ENCODE measurements at regions not wholly inside any gene's neighbourhood (a gene's known extent, or its start where the extent isn't known, plus 50 kb on each side); places are given as distances from the start of the nearest gene placed in this dataset.
"Not testable (repeated sequence)": the region's sequence is repeated elsewhere in the genome, so short reads cannot be mapped to it uniquely, and the experiment has no call there.

DNA sequence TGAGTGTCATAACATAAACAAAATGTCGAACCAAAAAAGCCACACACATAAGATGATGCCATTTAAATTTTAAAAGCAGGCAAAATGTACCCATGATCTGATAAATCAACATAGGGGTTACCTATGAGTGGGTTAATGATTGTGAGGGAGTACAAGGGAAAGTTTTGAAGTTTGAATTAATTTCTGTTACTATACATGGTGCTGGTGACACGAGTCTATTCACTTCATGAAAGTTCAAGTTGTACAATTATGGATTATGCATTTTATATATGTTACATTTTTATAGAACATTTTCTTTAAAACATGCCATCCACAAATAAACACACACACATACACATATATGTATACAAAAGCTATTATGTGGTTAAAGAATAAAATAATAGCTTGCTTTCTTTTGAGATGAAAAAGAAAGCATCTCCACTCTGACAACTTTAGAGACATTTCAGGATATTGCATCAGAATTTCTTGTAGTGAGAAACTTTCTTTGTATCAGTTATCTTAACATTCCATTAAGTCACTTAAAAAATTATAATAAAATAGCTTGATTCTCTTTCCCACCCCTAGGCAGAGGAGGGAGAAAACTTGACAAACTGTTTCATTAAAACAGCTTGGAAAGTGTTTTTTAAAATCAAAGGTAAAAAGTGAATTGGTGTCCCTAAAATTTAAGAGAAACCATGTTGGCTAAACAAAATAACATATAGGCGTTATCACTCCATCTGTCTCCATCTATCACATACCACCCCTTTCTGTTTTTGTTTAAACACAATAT, 891.8 kb upstream of the NDST4 start:
- DNase-seq = no peak

DNA sequence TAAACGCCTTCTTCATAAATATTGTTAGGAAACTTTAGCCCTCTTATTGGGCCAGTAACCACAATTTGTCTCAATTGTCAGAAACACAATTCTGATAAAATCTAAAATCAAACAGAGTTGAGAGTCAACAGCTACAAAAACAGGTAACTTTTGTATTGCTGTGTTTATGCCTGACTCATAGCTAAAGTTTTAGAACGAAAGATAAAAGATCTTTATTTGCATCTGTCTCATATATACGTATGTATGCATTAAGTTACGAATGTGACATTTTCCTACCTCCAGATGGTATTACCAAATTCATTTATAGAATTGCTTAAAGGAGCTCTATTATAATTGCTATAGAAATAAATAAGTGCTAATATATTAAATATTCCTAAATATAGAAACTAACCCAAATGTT, 887.9 kb upstream of the NDST4 start:
- DNase-seq = no peak

DNA sequence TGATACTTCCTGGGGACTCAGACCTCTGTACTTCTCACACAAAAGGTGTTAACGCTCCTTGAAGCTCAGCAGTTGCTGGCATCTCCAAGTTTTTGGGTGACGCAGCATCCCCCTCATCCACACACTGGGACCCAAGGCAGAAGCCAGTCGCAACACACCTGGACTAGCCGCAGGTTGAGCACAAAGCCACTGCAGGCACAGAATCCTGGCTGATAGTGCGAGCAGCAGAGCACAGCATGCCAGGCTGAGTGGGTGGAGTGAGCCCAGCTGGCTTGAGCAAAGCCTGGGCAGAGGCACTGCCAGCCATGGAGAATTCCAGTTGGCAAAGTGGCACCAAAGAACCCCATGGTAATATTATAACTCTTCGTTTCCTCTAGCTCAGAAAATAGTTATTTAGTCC, 873.2 kb upstream of the NDST4 start:
- no peak for DNase-seq

- DNase-seq = not testable (repeated sequence)
Observed at GRCh38 chr4:115975421-115976001, 862.1 kb upstream of the NDST4 start.

DNA sequence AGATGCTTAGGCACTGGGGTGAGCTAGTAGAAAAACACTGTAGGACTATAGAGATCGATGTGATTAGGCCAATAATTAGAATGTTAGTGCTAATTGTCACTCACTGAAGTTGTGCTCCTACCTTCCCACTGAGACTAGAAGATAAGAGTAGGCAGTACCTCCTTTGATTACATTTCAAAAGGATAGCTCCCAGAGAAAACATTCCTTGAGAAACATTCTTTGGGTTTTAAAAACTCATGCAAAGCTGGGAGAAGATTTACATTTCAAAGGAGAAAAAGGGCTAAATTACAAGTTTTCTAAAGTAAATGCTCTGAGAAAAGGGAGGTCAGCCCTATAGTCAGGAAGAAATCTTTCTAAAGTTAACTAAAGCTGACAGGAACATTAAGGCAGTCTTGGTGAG, 860.3 kb upstream of the NDST4 start:
- no peak for DNase-seq

DNA sequence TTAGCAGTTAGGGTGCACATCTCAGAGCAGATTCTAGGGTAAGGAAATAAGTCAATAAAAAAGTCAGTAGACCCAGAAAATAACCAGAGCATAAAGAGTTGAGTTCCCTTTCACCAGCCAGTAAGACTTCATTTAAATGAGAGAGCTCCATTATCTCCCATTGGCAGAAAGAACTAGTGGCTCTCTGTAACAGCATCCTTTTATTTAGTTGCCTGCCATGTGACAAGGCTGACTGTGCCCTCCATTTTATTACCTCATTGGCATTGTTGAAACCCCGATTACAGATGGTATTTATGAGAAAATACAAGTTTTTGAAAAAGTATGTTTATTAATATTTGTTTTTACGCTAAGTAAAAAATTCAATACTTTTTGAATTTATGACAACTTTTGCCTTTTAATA, 859.5 kb upstream of the NDST4 start:
- no peak for DNase-seq

GRCh38 chr4:115970859-115971258, 857.4 kb upstream of the NDST4 start:
- no peak for DNase-seq

DNA sequence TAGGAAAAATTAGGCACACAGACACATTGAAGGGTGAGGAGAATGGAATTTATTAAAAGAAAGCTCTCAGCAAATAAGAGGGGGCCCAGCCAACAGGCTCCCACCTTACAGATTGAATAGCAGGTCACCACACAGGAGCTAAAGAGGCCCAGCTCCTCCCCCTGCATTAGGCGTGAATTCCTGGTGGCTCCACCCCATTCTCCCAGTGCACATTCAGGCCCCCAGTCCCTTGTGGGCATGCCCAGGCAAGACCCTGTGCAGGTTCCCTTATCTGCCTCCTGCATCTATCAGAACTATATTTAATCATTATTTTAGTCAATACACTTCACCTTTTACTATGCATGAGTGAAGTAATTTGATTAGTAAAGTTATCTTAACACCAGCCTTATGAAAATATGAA, 856.3 kb upstream of the NDST4 start:
- DNase-seq = no peak

DNA sequence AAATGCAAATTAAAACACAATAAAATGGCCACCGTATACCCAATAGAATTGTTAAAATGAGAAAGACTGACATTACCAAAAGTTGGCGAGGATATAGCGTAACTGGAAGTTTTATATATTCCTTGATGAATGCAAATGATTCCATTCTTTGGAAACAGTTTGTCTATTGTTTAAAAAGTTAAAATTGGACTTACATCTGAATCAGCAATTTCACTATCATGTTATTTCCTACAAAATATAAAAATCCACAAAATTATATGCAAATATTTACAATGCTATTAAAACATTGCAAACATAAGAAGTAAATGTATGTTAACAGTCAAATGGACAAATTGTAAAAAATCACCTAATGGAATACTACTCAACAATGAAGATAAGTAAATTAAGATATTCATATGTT, 852.2 kb upstream of the NDST4 start:
- no peak for DNase-seq

GRCh38 chr4:115956054-115956796, 842.8 kb upstream of the NDST4 start:
- DNase-seq = not testable (repeated sequence)

GRCh38 chr4:115950806-115951205, 837.4 kb upstream of the NDST4 start:
- no peak for DNase-seq

DNA sequence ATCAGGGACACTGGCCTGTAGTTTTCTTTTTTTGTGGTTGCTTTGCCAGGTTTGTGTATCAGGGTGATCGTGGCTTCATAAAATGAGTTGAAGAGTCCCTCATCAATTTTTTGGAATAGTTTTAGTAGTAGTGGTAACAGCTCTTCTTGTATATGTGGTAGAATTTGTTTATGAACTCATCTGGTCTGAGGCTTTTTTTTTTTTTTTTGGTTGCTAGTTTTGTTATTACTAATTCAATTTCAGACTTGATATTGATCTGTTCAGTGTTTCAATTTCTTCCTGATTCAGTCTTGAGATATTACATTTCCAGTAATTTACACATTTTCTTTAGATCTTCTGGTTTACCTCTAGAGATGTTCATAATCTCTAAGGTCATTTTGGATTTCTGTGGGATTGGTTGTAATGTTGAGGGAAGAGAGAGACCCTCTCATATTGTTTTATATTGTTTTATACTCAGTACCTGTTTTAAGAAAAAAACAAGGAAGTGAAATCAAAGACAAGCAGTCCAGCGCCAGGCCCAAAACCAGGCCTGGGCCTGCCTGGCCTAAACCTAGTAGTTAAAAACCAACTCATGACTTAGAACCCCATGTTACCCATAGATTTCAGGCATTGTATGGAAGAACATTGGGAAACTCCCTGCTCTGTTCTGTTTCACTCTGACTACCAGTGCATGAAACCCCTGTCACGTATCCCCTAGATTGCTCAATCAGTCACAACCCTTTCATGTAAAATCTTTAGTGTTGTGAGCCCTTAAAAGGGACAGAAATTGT, 836.7 kb upstream of the NDST4 start:
- DNase-seq = not testable (repeated sequence)

DNA sequence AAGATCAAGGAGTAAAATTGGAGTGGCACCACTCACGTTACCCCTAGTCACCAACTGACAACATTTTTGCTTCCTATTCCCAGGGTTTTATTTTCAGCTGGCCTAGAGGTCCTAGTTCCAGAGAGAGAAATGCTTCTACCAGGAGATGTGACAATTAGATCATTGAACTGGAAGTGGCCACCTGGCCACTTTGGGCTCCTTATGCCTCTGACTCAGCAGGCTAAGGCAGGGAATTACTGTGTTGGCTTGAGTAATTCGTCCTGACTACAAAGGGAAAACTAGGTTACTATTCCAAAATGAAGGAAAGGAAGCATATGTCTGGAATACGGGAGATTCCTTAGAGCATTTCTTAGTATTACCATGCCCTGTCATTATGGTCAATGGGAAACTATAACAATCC, 831.6 kb upstream of the NDST4 start:
- DNase-seq = no peak

GRCh38 chr4:115944146-115944905, 830.9 kb upstream of the NDST4 start:
- no peak for DNase-seq

- no peak for DNase-seq
Observed at GRCh38 chr4:115938764-115939443, 825.5 kb upstream of the NDST4 start.

DNA sequence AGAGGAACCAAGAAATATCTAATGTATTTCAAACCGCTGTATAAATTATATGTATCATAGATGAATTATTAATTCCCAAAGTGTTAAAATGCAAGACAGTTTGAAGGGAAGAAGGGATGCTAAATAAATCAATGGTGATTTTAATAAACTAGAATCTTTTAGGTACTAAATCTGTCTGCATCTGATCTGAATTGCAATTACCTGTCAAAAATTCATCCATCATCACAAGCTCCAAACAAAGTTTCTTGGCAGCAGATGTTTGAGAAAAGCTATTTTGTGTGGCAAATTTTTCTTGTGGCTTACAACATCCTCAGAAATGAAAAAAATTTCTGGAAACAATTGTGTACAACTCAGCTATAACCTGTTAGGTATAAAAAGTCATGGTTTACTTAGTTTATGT, 816.0 kb upstream of the NDST4 start:
- no peak for DNase-seq

DNA sequence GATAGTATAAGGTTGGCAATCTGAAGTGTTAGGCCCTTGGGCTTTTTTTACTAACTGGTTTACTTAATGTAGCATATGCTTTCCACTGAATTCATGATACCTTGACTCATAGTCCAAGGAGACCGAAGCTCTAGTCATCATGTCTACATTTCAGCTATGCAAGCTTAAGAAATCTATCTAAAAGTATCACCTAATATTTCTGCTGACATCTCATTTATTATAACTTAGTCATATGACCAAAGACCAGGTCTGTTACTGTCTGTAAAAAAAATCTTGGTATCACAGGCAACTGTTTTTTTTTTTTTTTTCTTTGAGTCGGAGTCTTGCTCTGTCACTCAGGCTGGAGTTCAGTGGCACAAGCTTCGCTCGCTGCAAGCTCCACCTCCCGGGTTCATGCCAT, 814.0 kb upstream of the NDST4 start:
- DNase-seq = no peak

DNA sequence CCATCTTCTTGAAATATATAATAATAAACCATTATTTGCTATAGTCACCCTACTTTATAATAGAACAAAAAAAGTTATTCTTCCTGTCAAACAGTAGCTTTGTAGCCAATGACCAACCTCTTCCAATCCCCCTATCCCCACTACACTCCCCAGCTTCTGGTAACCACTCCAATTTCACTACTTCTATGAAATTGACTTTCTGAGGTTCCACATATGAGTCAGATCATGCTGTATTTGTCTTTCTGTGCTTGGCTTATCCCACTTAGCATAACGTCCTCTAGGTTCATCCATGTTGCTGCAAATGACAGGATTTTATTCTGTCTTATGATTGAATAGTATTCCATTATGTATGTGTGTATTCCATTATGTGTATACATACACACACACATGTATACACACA, 809.7 kb upstream of the NDST4 start:
- no peak for DNase-seq

GRCh38 chr4:115920637-115921036, 807.2 kb upstream of the NDST4 start:
- no peak for DNase-seq

DNA sequence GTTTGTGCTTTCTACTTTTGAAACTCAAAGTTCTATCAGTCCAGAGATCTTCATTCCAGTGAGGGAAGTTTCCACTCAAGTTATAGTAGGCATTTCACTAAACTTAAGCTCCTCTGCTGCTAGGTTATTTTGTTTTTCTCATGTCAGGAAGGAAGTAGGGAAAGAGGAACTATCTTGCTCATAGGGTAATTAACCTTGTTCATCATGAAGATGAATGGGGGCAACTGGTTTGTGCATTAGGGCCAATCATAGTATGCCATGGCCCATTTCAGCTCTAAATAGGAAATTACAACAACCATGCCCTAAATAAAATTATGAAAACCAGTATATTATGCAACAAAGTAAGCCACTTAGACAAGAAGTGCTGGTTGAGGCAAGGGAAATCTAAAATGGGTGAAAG, 804.7 kb upstream of the NDST4 start:
- DNase-seq = no peak

- DNase-seq = no peak
Observed at GRCh38 chr4:115906428-115906827, 793.0 kb upstream of the NDST4 start.

DNA sequence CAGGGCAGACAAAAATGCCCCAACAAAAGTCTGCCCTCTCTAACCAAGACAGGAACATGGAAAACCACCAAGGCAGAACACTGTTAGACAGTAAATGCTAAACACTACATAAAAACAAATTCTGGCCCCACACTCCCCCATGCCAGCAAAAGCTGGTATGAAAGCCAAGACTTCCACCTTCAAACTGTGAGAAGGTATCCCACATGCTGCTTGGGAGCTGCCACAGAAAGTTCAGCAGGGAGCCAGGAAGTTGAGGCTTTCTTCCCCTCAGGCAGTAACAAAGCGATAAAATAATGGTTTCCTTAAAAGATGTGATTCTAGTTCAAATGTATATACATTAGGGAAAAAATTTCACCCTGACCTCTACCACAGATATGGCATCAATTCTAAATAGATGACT, 770.4 kb upstream of the NDST4 start:
- DNase-seq = no peak
